ENCODE measurements at regions not wholly inside any gene's neighbourhood (a gene's known extent, or its start where the extent isn't known, plus 50 kb on each side); places are given as distances from the start of the nearest gene placed in this dataset.

- TF ChIP-seq CTCF (IDR thresholded peaks at IDR 0.05) (no peak), EP300 (IDR thresholded peaks at IDR 0.05) (no peak)
These were observed 483.2 kb upstream of the TBL1XR1 start for GRCh38 chr3:177680472-177680821.

Measured in ovary (tissue), 3 donors.